ENCODE measurements at regions not wholly inside any gene's neighbourhood (a gene's known extent, or its start where the extent isn't known, plus 50 kb on each side); places are given as distances from the start of the nearest gene placed in this dataset.
"Not testable (repeated sequence)": the region's sequence is repeated elsewhere in the genome, so short reads cannot be mapped to it uniquely, and the experiment has no call there.

- ChIA-PET POLR2A (ENCODE audit: low non-redundant PET) (no interaction called here), CTCF (no interaction called here)
- BruUV-seq (replicated peaks) = no TSS peak
- no peak overlapping the region for H3K4me3 ChIP-seq (ENCODE audit: low read depth, low read length, poor library complexity, severe bottlenecking)
- H3K4me1 ChIP-seq (ENCODE audit: insufficient read depth, low read length, poor library complexity, severe bottlenecking) = no peaks in the 10 kb centered on the region
- H3K27me3 ChIP-seq (replicated peaks; ENCODE audit: insufficient read depth, low read depth, low read length, poor library complexity) = no peaks in the 10 kb centered on the region
- H3K36me3 ChIP-seq (ENCODE audit: insufficient read depth, low read length, poor library complexity, severe bottlenecking) = no peaks in the 10 kb centered on the region
- no peaks in the 10 kb centered on the region for H3K9me3 ChIP-seq (ENCODE audit: low read depth, low read length, poor library complexity, severe bottlenecking)
- DNase-seq (ENCODE audit: low spot score) = no peak
- intact Hi-C loops (cut with micrococcal nuclease; ENCODE audit: unreplicated experiment) = no loop called here
- TF ChIP-seq CTCF (conservative IDR thresholded peaks at IDR 0.05; ENCODE audit: low read depth, low read length) (no peak), EZH2 (IDR thresholded peaks at IDR 0.05; ENCODE audit: borderline replicate concordance, low read depth, low read length, poor library complexity, severe bottlenecking) (no peak)
- no peak overlapping the region for H3K27ac ChIP-seq (ENCODE audit: low read depth, low read length, poor library complexity, severe bottlenecking)
Observed at GRCh38 chr3:180421221-180421620, 180.7 kb upstream of the TTC14 start.

- Histone ChIP-seq H3K27ac (ENCODE audit: low read depth, low read length, poor library complexity, severe bottlenecking) (no peak overlapping the region), H3K27me3 (replicated peaks; ENCODE audit: insufficient read depth, low read depth, low read length, poor library complexity) (no peaks in the 10 kb centered on the region), H3K36me3 (ENCODE audit: insufficient read depth, low read length, poor library complexity, severe bottlenecking) (no peaks in the 10 kb centered on the region), H3K4me1 (ENCODE audit: insufficient read depth, low read length, poor library complexity, severe bottlenecking) (no peaks in the 10 kb centered on the region), H3K9me3 (ENCODE audit: low read depth, low read length, poor library complexity, severe bottlenecking) (no peaks in the 10 kb centered on the region), H3K4me3 (ENCODE audit: low read depth, low read length, poor library complexity, severe bottlenecking) (no peak overlapping the region)
- BruUV-seq (replicated peaks) = no TSS peak
- CTCF ChIA-PET = no interaction called here
- DNase-seq (ENCODE audit: low spot score) = no peak
- intact Hi-C loops (cut with micrococcal nuclease; ENCODE audit: unreplicated experiment) = no loop called here
- POLR2A ChIA-PET (ENCODE audit: low non-redundant PET) = no interaction called here
- TF ChIP-seq EZH2 (IDR thresholded peaks at IDR 0.05; ENCODE audit: borderline replicate concordance, low read depth, low read length, poor library complexity, severe bottlenecking) = no peak
- no peak for TF ChIP-seq CTCF (conservative IDR thresholded peaks at IDR 0.05; ENCODE audit: low read depth, low read length)
Observed at GRCh38 chr3:180421721-180422120, 180.2 kb upstream of the TTC14 start.

- intact Hi-C loops (cut with micrococcal nuclease; ENCODE audit: unreplicated experiment); DNase-seq (ENCODE audit: low spot score); H3K27ac ChIP-seq (ENCODE audit: low read depth, low read length, poor library complexity, severe bottlenecking); H3K27me3 ChIP-seq (replicated peaks; ENCODE audit: insufficient read depth, low read depth, low read length, poor library complexity); BruUV-seq (replicated peaks); H3K9me3 ChIP-seq (ENCODE audit: low read depth, low read length, poor library complexity, severe bottlenecking); H3K36me3 ChIP-seq (ENCODE audit: insufficient read depth, low read length, poor library complexity, severe bottlenecking); H3K4me1 ChIP-seq (ENCODE audit: insufficient read depth, low read length, poor library complexity, severe bottlenecking); H3K4me3 ChIP-seq (ENCODE audit: low read depth, low read length, poor library complexity, severe bottlenecking); CTCF ChIA-PET; POLR2A ChIA-PET (ENCODE audit: low non-redundant PET): not testable (repeated sequence)
Observed at GRCh38 chr3:180424305-180424704, 177.7 kb upstream of the TTC14 start.

GRCh38 chr3:180430896-180431295 is 171.1 kb upstream of the TTC14 start:
- Histone ChIP-seq H3K36me3 (ENCODE audit: insufficient read depth, low read length, poor library complexity, severe bottlenecking) (no peaks in the 10 kb centered on the region), H3K4me3 (ENCODE audit: low read depth, low read length, poor library complexity, severe bottlenecking) (no peak overlapping the region), H3K9me3 (ENCODE audit: low read depth, low read length, poor library complexity, severe bottlenecking) (no peaks in the 10 kb centered on the region), H3K27me3 (replicated peaks; ENCODE audit: insufficient read depth, low read depth, low read length, poor library complexity) (no peaks in the 10 kb centered on the region), H3K27ac (ENCODE audit: low read depth, low read length, poor library complexity, severe bottlenecking) (no peak overlapping the region), H3K4me1 (ENCODE audit: insufficient read depth, low read length, poor library complexity, severe bottlenecking) (no peaks in the 10 kb centered on the region)
- intact Hi-C loops (cut with micrococcal nuclease; ENCODE audit: unreplicated experiment) = no loop called here
- no peak for DNase-seq (ENCODE audit: low spot score)
- ChIA-PET CTCF (no interaction called here), POLR2A (ENCODE audit: low non-redundant PET) (no interaction called here)
- TF ChIP-seq CTCF (conservative IDR thresholded peaks at IDR 0.05; ENCODE audit: low read depth, low read length) = no peak
- TF ChIP-seq EZH2 (IDR thresholded peaks at IDR 0.05; ENCODE audit: borderline replicate concordance, low read depth, low read length, poor library complexity, severe bottlenecking) = no peak
- BruUV-seq (replicated peaks) = no TSS peak
